ENCODE measurements at regions not wholly inside any gene's neighbourhood (a gene's known extent, or its start where the extent isn't known, plus 50 kb on each side); places are given as distances from the start of the nearest gene placed in this dataset.

DNA sequence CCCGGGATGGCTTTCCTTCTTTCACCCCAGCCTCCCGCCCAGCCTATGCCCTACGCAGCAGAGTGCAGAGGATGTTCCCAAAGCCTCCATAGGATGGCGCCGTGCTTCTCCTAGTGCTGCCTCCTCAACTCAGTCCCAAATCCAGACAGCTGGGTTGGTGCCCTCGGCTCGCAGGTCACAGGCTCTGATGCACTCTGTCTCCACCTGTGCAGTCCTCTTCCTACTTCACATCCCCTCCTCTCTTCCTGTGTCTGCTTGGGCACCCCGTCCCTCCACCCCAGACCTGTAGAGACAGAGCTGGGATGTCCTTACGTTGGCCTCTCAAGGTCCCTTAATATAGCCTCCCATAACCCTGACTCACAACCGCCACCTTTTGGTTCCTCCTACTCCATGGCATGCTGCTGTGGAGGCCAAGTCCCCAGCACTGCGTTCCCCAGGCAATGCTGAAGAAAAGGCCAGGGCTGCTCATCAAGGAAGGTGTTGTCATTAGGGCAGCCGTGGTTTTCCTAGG is 314.4 kb downstream of the GADD45G start:
- TF ChIP-seq, protein P1, sequence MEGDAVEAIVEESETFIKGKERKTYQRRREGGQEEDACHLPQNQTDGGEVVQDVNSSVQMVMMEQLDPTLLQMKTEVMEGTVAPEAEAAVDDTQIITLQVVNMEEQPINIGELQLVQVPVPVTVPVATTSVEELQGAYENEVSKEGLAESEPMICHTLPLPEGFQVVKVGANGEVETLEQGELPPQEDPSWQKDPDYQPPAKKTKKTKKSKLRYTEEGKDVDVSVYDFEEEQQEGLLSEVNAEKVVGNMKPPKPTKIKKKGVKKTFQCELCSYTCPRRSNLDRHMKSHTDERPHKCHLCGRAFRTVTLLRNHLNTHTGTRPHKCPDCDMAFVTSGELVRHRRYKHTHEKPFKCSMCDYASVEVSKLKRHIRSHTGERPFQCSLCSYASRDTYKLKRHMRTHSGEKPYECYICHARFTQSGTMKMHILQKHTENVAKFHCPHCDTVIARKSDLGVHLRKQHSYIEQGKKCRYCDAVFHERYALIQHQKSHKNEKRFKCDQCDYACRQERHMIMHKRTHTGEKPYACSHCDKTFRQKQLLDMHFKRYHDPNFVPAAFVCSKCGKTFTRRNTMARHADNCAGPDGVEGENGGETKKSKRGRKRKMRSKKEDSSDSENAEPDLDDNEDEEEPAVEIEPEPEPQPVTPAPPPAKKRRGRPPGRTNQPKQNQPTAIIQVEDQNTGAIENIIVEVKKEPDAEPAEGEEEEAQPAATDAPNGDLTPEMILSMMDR (IDR thresholded peaks at IDR 0.05; ENCODE audit: low read length) = peak; percentile 32
- TF ChIP-seq EZH2 (optimal IDR thresholded peaks at IDR 0.05; ENCODE audit: low read depth, low read length) = no peak
